ENCODE measurements at regions not wholly inside any gene's neighbourhood (a gene's known extent, or its start where the extent isn't known, plus 50 kb on each side); places are given as distances from the start of the nearest gene placed in this dataset.

DNA sequence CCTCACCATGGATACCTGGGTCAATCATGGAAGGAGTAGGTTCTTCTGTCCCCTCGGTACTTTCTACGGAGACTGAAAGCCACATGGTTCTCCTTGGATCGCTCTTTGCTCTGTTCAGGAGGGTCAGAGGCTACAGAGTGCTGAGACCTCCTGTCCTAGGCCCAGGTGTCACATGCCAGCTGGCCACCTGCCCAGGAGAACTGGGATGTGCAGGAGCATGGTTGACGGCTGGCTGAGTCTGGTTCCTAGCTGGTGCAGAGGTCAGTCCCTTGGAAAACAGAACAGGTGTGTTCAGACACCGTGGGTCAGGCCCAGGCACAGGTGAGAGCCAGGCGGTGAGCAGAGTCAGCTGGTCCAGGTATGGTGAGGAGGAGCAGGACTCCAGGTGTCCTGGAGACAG is 416.3 kb downstream of the IRX1 start:
- TF ChIP-seq POLR2AphosphoS5 (IDR thresholded peaks at IDR 0.05) = no peak
- TF ChIP-seq EP300 (IDR thresholded peaks at IDR 0.05) = no peak
- TF ChIP-seq, protein P1, sequence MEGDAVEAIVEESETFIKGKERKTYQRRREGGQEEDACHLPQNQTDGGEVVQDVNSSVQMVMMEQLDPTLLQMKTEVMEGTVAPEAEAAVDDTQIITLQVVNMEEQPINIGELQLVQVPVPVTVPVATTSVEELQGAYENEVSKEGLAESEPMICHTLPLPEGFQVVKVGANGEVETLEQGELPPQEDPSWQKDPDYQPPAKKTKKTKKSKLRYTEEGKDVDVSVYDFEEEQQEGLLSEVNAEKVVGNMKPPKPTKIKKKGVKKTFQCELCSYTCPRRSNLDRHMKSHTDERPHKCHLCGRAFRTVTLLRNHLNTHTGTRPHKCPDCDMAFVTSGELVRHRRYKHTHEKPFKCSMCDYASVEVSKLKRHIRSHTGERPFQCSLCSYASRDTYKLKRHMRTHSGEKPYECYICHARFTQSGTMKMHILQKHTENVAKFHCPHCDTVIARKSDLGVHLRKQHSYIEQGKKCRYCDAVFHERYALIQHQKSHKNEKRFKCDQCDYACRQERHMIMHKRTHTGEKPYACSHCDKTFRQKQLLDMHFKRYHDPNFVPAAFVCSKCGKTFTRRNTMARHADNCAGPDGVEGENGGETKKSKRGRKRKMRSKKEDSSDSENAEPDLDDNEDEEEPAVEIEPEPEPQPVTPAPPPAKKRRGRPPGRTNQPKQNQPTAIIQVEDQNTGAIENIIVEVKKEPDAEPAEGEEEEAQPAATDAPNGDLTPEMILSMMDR (IDR thresholded peaks at IDR 0.05) = no peak
